NCI-H524 (cell line): ENCODE measurements at regions not wholly inside any gene's neighbourhood (a gene's known extent, or its start where the extent isn't known, plus 50 kb on each side); places are given as distances from the start of the nearest gene placed in this dataset.

Experiments
- DNase-seq, 2 experiments: peaks; one replicate each; lab custom pipeline; 2025; lab: John Stamatoyannopoulos, UW

GRCh38 chr7:22657479-22657878 lies 69.5 kb upstream of the IL6 start:
- DNase-seq, result no peak

GRCh38 chr7:22655781-22656180 lies 71.2 kb upstream of the IL6 start:
- no peak for DNase-seq

- DNase-seq, result no peak
Measured at GRCh38 chr7:22654831-22655230, 72.2 kb upstream of the IL6 start.

GRCh38 chr7:22653951-22654350 lies 73.0 kb upstream of the IL6 start:
- no peak for DNase-seq

GRCh38 chr7:22651534-22652243 lies 75.3 kb upstream of the IL6 start:
- no peak for DNase-seq

GRCh38 chr7:22651036-22651435 lies 76.0 kb upstream of the IL6 start:
- DNase-seq, result no peak

GRCh38 chr7:22649686-22650085 lies 77.3 kb upstream of the IL6 start:
- no peak for DNase-seq

GRCh38 chr7:22647451-22648257 lies 79.3 kb upstream of the IL6 start:
- DNase-seq, result no peak

- DNase-seq, result no peak
Measured at GRCh38 chr7:22645418-22646181, 81.4 kb upstream of the IL6 start.

GRCh38 chr7:22642454-22642853 lies 84.5 kb upstream of the IL6 start:
- no peak for DNase-seq

GRCh38 chr7:22640269-22640668 lies 86.7 kb upstream of the IL6 start:
- DNase-seq, result no peak

- DNase-seq, result no peak
Measured at GRCh38 chr7:22639396-22639795, 87.6 kb upstream of the IL6 start.

GRCh38 chr7:22635349-22635748 lies 91.7 kb upstream of the IL6 start:
- no peak for DNase-seq

GRCh38 chr7:22633954-22634474 lies 93.0 kb upstream of the IL6 start:
- no peak for DNase-seq

- DNase-seq, result no peak
Measured at GRCh38 chr7:22633286-22633953, 93.6 kb upstream of the IL6 start.

- DNase-seq, result no peak
Measured at GRCh38 chr7:22632674-22633073, 94.3 kb upstream of the IL6 start.

GRCh38 chr7:22631730-22632129 lies 95.3 kb upstream of the IL6 start:
- DNase-seq, result peak in 1 of 2 experiments; percentile 9

GRCh38 chr7:22630069-22630468 lies 96.9 kb upstream of the IL6 start:
- DNase-seq, result no peak

- no peak for DNase-seq
Measured at GRCh38 chr7:22629056-22629455, 97.9 kb upstream of the IL6 start.

- DNase-seq, result no peak
Measured at GRCh38 chr7:22628112-22628511, 98.9 kb upstream of the IL6 start.

- DNase-seq, result no peak
Measured at GRCh38 chr7:22627136-22627535, 99.9 kb upstream of the IL6 start.

GRCh38 chr7:22625251-22625650 lies 101.7 kb upstream of the IL6 start:
- no peak for DNase-seq
